ENCODE measurements at regions not wholly inside any gene's neighbourhood (a gene's known extent, or its start where the extent isn't known, plus 50 kb on each side); places are given as distances from the start of the nearest gene placed in this dataset.

DNA sequence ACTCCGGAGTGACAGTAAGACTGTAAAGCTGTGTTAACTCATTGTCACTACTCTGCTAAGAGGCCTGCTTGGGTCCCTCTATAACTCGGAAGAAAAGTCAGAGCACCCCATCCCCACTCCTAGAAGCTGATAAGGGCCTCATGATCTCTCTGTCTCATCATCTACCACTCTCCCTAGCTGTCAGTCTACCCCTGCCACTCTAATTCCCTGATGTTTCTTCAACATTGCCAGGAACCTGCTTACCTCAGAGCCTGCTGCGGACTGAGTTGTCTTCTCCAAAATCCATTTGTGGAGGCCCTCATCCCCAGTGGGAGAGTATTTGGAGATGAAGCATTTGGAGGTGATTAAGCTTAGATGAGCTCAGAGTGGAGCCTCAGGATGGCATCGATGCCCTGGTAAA is 1092.2 kb downstream of the TBC1D22A start:
- TF ChIP-seq, protein P1, sequence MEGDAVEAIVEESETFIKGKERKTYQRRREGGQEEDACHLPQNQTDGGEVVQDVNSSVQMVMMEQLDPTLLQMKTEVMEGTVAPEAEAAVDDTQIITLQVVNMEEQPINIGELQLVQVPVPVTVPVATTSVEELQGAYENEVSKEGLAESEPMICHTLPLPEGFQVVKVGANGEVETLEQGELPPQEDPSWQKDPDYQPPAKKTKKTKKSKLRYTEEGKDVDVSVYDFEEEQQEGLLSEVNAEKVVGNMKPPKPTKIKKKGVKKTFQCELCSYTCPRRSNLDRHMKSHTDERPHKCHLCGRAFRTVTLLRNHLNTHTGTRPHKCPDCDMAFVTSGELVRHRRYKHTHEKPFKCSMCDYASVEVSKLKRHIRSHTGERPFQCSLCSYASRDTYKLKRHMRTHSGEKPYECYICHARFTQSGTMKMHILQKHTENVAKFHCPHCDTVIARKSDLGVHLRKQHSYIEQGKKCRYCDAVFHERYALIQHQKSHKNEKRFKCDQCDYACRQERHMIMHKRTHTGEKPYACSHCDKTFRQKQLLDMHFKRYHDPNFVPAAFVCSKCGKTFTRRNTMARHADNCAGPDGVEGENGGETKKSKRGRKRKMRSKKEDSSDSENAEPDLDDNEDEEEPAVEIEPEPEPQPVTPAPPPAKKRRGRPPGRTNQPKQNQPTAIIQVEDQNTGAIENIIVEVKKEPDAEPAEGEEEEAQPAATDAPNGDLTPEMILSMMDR (IDR thresholded peaks at IDR 0.05) = no peak
- TF ChIP-seq POLR2A (IDR thresholded peaks at IDR 0.05) (no peak), EP300 (IDR thresholded peaks at IDR 0.05) (no peak)
- H3K4me1 ChIP-seq = peaks cover 0 to 10% (median 0%) of the 10 kb centered on the region in 4 donors
- WGBS, 2 donors = 80 to 82% methylated on average over 4 of the region's 4 CpGs
- no peak overlapping the region for H3K4me3 ChIP-seq
- H3K9me3 ChIP-seq = peaks cover 0 to 6% (median 0%) of the 10 kb centered on the region in 4 donors
- no peak overlapping the region for H3K27ac ChIP-seq
- no peaks in the 10 kb centered on the region for H3K36me3 ChIP-seq
- no peaks in the 10 kb centered on the region for H3K27me3 ChIP-seq
- DNase-seq (ENCODE audit: low spot score in 2 of 2) = no peak

DNA sequence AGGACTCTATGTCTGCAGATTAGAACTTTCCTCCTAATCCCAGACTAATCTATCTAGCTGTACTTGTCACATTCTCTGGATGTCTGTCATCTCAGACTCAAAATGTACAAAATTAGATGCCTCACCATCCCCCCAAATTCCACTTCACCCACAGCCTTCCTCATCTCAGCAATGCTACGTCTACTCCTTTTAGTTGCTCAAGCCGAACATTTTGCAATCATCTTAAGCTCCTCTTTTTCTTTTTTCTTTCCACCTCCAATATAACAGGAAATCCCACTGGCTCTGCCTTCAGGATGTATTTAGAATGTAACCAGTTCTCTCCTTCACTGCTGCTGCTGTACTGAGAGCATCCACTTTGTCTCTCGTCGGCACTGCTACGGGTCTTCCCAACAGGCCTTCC is 1091.8 kb downstream of the TBC1D22A start:
- TF ChIP-seq POLR2A (IDR thresholded peaks at IDR 0.05) = no peak
- TF ChIP-seq, protein P1 (IDR thresholded peaks at IDR 0.05) = no peak
- no peak for TF ChIP-seq EP300 (IDR thresholded peaks at IDR 0.05)
- Histone ChIP-seq H3K4me1 (peaks cover 0 to 10% (median 0%) of the 10 kb centered on the region in 4 donors), H3K36me3 (no peaks in the 10 kb centered on the region), H3K27me3 (no peaks in the 10 kb centered on the region), H3K9me3 (peaks cover 0 to 6% (median 0%) of the 10 kb centered on the region in 4 donors), H3K27ac (no peak overlapping the region), H3K4me3 (no peak overlapping the region)
- WGBS, 2 donors = 67 to 75% methylated on average over 5 of the region's 5 CpGs
- DNase-seq (ENCODE audit: low spot score in 2 of 2) = no peak

DNA sequence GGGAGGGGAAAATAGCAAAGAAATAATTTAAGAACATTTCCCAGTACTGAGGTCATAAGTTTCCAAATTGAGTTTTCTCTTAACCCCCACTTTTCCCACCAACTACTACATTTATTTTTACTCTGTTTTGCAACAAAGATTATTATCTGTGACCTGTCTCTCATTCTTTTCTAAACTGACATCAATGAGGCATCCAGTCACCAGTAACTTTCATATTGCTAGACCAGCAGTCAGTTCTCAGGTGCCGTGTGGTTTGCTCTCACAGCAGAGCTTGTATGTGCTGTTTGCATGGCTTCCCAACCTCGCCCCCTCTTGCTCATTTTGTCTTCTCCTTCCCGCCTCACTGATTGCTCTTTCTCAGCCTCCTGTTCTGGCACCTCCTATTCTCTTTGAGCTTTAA is 1091.3 kb downstream of the TBC1D22A start:
- DNase-seq (ENCODE audit: low spot score in 2 of 2) = no peak
- Histone ChIP-seq H3K36me3 (no peaks in the 10 kb centered on the region), H3K4me3 (no peak overlapping the region), H3K4me1 (peaks cover 0 to 10% (median 0%) of the 10 kb centered on the region in 4 donors), H3K27ac (no peak overlapping the region), H3K27me3 (no peaks in the 10 kb centered on the region), H3K9me3 (peaks cover 0 to 6% (median 0%) of the 10 kb centered on the region in 4 donors)
- TF ChIP-seq, protein P1 (IDR thresholded peaks at IDR 0.05) = no peak
- TF ChIP-seq EP300 (IDR thresholded peaks at IDR 0.05) = no peak
- no peak for TF ChIP-seq POLR2A (IDR thresholded peaks at IDR 0.05)
- WGBS, 2 donors = 83 to 86% methylated on average over 3 of the region's 3 CpGs

DNA sequence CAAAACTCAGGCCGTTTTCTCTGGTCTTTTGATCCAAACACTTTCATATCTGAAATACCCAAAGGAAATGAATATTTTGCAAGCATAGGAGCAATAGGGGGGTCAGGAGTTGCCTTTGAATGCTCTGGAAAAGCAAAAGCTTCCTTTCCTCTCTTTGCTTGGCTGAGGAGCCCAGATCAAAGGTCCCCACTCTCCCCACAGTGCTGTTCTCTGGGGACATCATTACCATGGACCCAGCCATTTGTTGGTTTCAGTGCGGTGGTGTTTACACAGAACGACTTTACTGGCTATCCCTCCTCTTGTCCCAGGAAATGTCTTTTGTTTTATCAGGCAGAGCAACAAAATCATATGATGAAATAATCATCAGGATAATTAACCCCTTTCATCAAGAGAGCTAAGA is 1089.1 kb downstream of the TBC1D22A start:
- Histone ChIP-seq H3K36me3 (no peaks in the 10 kb centered on the region), H3K27ac (peak overlapping the region in 1 of 4 donors; percentile 26), H3K4me1 (peaks cover 0 to 10% (median 0%) of the 10 kb centered on the region in 4 donors), H3K27me3 (no peaks in the 10 kb centered on the region), H3K4me3 (no peak overlapping the region), H3K9me3 (no peaks in the 10 kb centered on the region)
- DNase-seq (ENCODE audit: low spot score in 2 of 2) = peak in 1 of 2 donors; percentile 32
- WGBS, 2 donors = 19 to 34% methylated on average over 3 of the region's 3 CpGs
- TF ChIP-seq, protein P1 (IDR thresholded peaks at IDR 0.05) = no peak
- peak in 1 of 2 donors; percentile 29 for TF ChIP-seq EP300 (IDR thresholded peaks at IDR 0.05)

DNA sequence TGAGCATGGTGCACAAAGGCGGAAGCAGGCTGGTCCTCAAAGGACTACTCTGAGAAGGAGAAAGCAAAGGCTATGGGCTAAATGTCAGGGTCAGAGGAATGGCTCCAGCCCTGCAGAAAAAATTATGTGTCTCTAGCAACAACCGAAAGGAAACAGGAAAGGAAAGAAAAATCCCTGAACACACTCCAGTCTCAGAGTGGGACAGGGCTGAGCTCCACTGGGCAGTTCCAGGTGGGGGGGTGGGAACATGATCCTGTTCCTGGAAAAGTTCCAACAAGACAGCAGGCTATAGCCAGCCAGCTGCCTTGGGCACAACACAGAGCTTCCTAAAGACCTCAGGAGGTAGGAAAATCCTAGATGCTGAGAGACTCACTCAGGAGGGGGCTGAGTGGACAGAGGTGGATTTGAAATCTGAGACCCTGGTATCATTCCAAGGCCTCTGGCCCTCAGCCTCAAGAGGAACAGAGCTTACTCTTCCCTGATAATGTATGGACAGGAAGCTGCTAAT is 1088.2 kb downstream of the TBC1D22A start:
- 15 to 21% methylated on average over 2 of the region's 2 CpGs for WGBS, 2 donors
- no peaks in the 10 kb centered on the region for H3K9me3 ChIP-seq
- TF ChIP-seq EP300 (IDR thresholded peaks at IDR 0.05) (no peak), POLR2A (IDR thresholded peaks at IDR 0.05) (no peak)
- TF ChIP-seq, protein P1 (IDR thresholded peaks at IDR 0.05) = no peak
- no peaks in the 10 kb centered on the region for H3K36me3 ChIP-seq
- DNase-seq (ENCODE audit: low spot score in 2 of 2) = no peak
- no peak overlapping the region for H3K4me3 ChIP-seq
- peaks cover 0 to 10% (median 0%) of the 10 kb centered on the region in 4 donors for H3K4me1 ChIP-seq
- H3K27me3 ChIP-seq = no peaks in the 10 kb centered on the region
- H3K27ac ChIP-seq = peak overlapping the region in 1 of 4 donors; percentile 26

Data from tibial nerve (tissue), 4 donors.